ENCODE measurements at regions not wholly inside any gene's neighbourhood (a gene's known extent, or its start where the extent isn't known, plus 50 kb on each side); places are given as distances from the start of the nearest gene placed in this dataset.

- no peaks in the 10 kb centered on the region for H3K9me3 ChIP-seq (replicated peaks in 1 of 11)
- no peaks in the 10 kb centered on the region for H3K36me3 ChIP-seq
- H3K27ac ChIP-seq = no peak overlapping the region
- H3K4me2 ChIP-seq = no peak overlapping the region
- no peaks in the 10 kb centered on the region for H3K27me3 ChIP-seq
- no peak overlapping the region for H3K4me3 ChIP-seq
- no peak for TF ChIP-seq Cebpa-rat (IDR thresholded peaks at IDR 0.05)
- H3K9ac ChIP-seq = no peak overlapping the region
- H4K20me1 ChIP-seq = no peaks in the 10 kb centered on the region
- H3K4me1 ChIP-seq = peaks cover 8 to 59% (median 44%) of the 10 kb centered on the region in 10 experiments; a peak in 19 of 20 replicates
Measured at GRCh38 chr22:45061332-45061731, 51.5 kb upstream of the PHF21B start.

DNA sequence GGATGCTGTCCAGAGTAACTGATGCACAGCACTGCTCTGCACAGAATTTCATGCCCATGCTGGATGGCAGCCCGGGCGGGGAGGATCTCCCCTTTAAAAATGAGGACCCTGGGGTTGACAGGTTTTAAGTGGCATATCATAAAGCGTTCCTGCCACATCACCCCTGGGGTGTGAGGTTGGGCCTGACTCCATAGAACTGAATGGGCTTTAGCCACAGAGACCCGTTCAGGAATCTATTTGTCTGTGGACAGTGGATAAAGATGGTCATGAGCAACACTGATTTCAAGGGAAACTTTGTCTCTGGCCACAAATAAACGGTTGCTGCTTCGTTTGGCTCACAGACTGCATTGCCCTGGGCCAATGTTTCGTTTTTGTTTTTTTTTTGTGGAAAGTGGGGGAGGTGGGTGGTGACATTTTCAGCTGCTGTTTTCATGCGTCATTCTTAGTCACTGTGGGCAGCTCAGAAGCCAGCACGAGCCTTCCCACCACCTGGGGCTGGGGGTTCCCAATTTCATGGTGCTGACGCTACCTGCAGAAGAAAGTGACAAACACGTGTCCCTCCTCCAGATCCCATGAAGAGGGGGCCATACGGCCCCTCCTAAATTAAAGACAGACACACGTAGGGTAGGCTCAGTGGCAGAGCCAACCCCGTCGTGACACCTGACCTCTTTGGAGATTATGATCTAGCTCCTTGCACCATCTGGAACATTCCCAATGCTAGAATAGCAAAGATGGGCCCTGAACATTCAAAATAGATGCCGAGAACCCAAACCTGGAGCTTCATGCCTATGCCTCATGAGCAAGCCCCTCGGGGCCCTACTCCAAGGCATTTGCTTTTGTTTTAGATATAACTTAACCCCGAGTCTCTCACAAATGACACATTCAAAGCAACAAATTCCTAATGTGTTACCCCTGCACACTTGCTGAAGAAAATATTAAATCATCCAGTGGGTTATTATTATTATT is 54.8 kb upstream of the PHF21B start:
- Histone ChIP-seq H3K4me3 (no peak overlapping the region), H3K9ac (0 out of 22 replicates have a peak overlapping the region, but pooled peaks of 1 of the 11 experiments have one; percentile 17), H3K9me3 (replicated peaks in 1 of 11) (peaks cover 0 to 9% (median 6%) of the 10 kb centered on the region in 11 experiments; a peak in 6 of 22 replicates), H3K4me2 (peak overlapping the region; percentile 6 to 59 (median 36); a peak in 17 of 22 replicates), H3K27me3 (no peaks in the 10 kb centered on the region), H4K20me1 (no peaks in the 10 kb centered on the region), H3K27ac (peak overlapping the region in 2 of 11 experiments; percentile 11 to 30; a peak in 1 of 22 replicates), H3K4me1 (peaks cover 7 to 27% (median 16%) of the 10 kb centered on the region in 10 experiments; a peak in 18 of 20 replicates), H3K36me3 (no peaks in the 10 kb centered on the region)
- TF ChIP-seq Cebpa-rat (IDR thresholded peaks at IDR 0.05) = no peak

DNA sequence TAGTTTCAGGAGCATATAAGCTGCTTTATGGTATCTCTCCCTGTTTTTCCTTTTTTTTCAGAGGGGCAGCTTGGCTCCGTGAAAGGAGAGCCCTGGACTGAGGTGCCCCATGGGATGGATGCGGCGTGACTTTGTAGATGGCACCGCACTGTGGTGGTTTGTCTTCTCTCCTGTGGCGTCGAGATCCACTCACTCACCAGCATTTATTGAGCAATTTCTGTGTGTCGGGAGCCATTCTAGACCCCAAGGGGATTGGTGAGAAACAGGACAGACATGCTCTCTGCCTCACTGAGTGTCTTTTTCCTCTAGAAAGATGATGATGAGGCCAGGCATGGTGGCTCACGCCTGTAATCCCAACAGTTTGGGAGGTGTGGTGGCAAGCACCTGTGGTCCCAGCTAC is 55.9 kb upstream of the PHF21B start:
- TF ChIP-seq Cebpa-rat (IDR thresholded peaks at IDR 0.05) = no peak
- peaks cover 7 to 22% (median 15%) of the 10 kb centered on the region in 10 experiments; a peak in 17 of 20 replicates for H3K4me1 ChIP-seq
- no peak overlapping the region for H3K4me3 ChIP-seq
- H3K27ac ChIP-seq = no peak overlapping the region
- H3K9me3 ChIP-seq (replicated peaks in 1 of 11) = peaks cover 0 to 9% (median 6%) of the 10 kb centered on the region in 11 experiments; a peak in 6 of 22 replicates
- peak overlapping the region in 3 of 11 experiments; percentile 6 to 38 (median 9); a peak in 3 of 22 replicates for H3K4me2 ChIP-seq
- no peaks in the 10 kb centered on the region; a peak in 1 of 22 replicates for H4K20me1 ChIP-seq
- no peaks in the 10 kb centered on the region for H3K27me3 ChIP-seq
- H3K36me3 ChIP-seq = no peaks in the 10 kb centered on the region
- no peak overlapping the region for H3K9ac ChIP-seq

GRCh38 chr22:45067731-45068130 is 57.9 kb upstream of the PHF21B start:
- no peaks in the 10 kb centered on the region for H3K27me3 ChIP-seq
- no peak overlapping the region for H3K4me3 ChIP-seq
- peaks cover 7 to 22% (median 15%) of the 10 kb centered on the region in 10 experiments; a peak in 17 of 20 replicates for H3K4me1 ChIP-seq
- peaks cover 0 to 9% (median 6%) of the 10 kb centered on the region in 11 experiments; a peak in 6 of 22 replicates for H3K9me3 ChIP-seq (replicated peaks in 1 of 11)
- no peak overlapping the region for H3K27ac ChIP-seq
- H3K9ac ChIP-seq = no peak overlapping the region
- no peaks in the 10 kb centered on the region for H3K36me3 ChIP-seq
- no peaks in the 10 kb centered on the region; a peak in 1 of 22 replicates for H4K20me1 ChIP-seq
- TF ChIP-seq Cebpa-rat (IDR thresholded peaks at IDR 0.05) = no peak
- H3K4me2 ChIP-seq = no peak overlapping the region

DNA sequence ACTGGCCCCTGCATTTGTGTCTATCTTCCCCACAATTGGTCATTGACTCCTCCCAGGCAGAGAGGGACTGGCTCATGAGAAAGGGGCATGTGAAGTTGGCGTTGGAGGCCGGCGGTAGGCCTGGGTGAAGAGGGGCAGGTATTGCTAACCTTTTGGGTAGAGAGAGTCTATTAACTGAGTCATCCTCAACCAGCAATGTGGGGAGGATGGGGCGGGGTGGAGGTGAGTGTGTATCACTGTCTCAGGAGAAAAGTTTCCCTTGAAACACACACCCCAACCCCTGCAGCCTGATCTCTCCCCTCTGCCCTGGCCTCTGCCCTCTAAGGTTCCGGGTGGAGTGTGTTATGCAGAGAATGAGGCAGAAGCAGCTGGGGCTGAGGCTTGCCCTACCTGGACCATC is 60.1 kb upstream of the PHF21B start:
- Histone ChIP-seq H3K4me3 (no peak overlapping the region), H3K9ac (no peak overlapping the region), H3K9me3 (replicated peaks in 1 of 11) (peaks cover 0 to 9% (median 6%) of the 10 kb centered on the region in 11 experiments; a peak in 6 of 22 replicates), H3K36me3 (no peaks in the 10 kb centered on the region), H4K20me1 (no peaks in the 10 kb centered on the region; a peak in 2 of 22 replicates), H3K4me2 (no peak overlapping the region), H3K27me3 (no peaks in the 10 kb centered on the region), H3K4me1 (peaks cover 0 to 11% (median 5%) of the 10 kb centered on the region in 10 experiments; a peak in 13 of 20 replicates), H3K27ac (no peak overlapping the region)
- no peak for TF ChIP-seq Cebpa-rat (IDR thresholded peaks at IDR 0.05)

DNA sequence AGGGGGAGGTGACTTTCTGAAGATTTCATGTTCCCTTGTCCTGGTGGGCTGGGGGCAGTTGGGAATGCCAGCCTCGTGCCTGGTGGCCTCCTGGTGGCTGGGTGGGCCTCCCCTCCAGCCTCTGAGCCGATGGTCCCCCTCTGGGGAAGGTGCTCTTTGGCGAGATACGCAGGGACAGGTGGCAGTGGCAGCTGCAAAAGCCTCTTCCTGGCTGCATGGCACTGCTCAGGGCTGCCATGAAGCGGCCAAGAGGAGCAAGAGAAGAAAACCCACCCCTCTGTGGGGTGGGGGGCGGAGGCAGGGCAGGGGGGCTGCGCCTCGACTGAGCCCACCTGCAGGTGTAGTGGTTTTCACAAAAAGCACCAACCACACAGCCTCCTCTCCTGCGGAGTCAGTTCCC is 61.8 kb upstream of the PHF21B start:
- H3K9me3 ChIP-seq (replicated peaks in 1 of 11) = peaks cover 0 to 9% (median 6%) of the 10 kb centered on the region in 11 experiments; a peak in 6 of 22 replicates
- no peak overlapping the region for H3K4me2 ChIP-seq
- no peaks in the 10 kb centered on the region for H3K36me3 ChIP-seq
- no peak overlapping the region for H3K9ac ChIP-seq
- H4K20me1 ChIP-seq = no peaks in the 10 kb centered on the region; a peak in 4 of 22 replicates
- peaks cover 0 to 6% (median 0%) of the 10 kb centered on the region in 10 experiments; a peak in 1 of 20 replicates for H3K4me1 ChIP-seq
- H3K4me3 ChIP-seq = no peak overlapping the region
- no peak for TF ChIP-seq Cebpa-rat (IDR thresholded peaks at IDR 0.05)
- H3K27me3 ChIP-seq = peaks cover 0 to 4% (median 0%) of the 10 kb centered on the region in 11 experiments; a peak in 4 of 22 replicates
- H3K27ac ChIP-seq = no peak overlapping the region

DNA sequence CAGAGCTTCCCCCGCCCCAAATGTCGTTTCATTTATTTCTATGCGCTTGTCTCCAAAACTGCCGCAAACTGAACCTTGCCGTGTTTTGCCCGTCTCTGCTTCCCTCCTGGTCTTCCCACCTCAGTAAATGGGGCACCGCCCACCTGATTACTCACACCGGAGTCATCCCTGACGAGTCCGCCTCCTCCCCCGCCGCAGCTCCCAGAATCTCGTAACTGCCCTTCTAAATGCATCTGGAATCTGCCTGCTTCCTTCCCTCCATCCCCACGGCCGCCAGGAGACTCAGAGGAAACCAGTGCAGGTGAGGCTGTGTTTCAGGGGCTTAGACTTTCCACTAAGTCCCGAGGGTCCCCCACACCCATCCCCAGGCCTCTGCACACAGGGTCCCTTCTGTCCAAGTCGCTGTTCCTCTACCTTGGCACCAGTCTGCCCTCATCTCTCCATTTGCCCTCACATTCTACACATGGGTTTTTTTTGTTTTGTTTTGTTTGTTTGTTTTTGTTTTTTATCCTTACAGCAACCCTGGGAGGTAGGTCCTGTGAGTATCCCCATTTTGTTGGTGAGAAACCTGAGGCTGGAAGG is 62.6 kb upstream of the PHF21B start:
- no peak overlapping the region for H3K4me3 ChIP-seq
- no peak overlapping the region for H3K9ac ChIP-seq
- peaks cover 0 to 9% (median 6%) of the 10 kb centered on the region in 11 experiments; a peak in 6 of 22 replicates for H3K9me3 ChIP-seq (replicated peaks in 1 of 11)
- peaks cover 0 to 3% (median 0%) of the 10 kb centered on the region in 11 experiments; a peak in 5 of 22 replicates for H4K20me1 ChIP-seq
- H3K4me1 ChIP-seq = peaks cover 0 to under 1% (median 0%) of the 10 kb centered on the region in 10 experiments; a peak in 2 of 20 replicates
- no peak overlapping the region for H3K27ac ChIP-seq
- H3K27me3 ChIP-seq = peaks cover 3 to 12% (median 7%) of the 10 kb centered on the region in 11 experiments; a peak in 19 of 22 replicates
- no peak for TF ChIP-seq Cebpa-rat (IDR thresholded peaks at IDR 0.05)
- H3K4me2 ChIP-seq = no peak overlapping the region
- H3K36me3 ChIP-seq = no peaks in the 10 kb centered on the region

DNA sequence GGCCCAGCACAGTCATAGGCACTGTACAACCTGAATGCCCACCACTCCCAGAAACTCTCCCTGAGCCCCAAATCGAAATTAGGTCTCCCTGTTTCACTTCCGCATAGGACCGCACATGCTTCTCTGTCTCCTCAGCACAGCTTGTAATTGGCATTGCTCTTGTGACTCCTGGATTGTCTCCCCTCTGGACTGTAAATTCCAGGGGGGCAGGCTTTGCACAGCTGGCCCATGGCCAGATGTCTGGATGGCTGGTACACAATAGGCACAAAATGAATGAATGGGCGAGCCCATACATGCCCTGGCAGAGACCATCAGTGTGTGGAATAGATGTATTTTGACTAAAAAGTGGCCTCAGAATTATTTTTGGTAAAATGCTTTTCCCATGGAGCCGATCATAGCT is 63.3 kb upstream of the PHF21B start:
- H3K9me3 ChIP-seq (replicated peaks in 1 of 11) = peaks cover 0 to 5% (median 3%) of the 10 kb centered on the region in 11 experiments; a peak in 6 of 22 replicates
- H3K4me2 ChIP-seq = no peak overlapping the region
- peaks cover 0 to 8% (median 0%) of the 10 kb centered on the region in 11 experiments; a peak in 5 of 22 replicates for H4K20me1 ChIP-seq
- H3K9ac ChIP-seq = no peak overlapping the region
- no peak for TF ChIP-seq Cebpa-rat (IDR thresholded peaks at IDR 0.05)
- no peak overlapping the region for H3K27ac ChIP-seq
- H3K27me3 ChIP-seq = peaks cover 9 to 19% (median 13%) of the 10 kb centered on the region in 11 experiments; a peak in 21 of 22 replicates
- H3K4me1 ChIP-seq = peaks cover 0 to 7% (median 5%) of the 10 kb centered on the region in 10 experiments; a peak in 7 of 20 replicates
- H3K36me3 ChIP-seq = no peaks in the 10 kb centered on the region
- H3K4me3 ChIP-seq = no peak overlapping the region

Measured in BLaER1 treated with 17β-estradiol and CSF1 and Interleukin-3, amounts not matched to agents 10 nM and 100 nM (cell line).